ENCODE measurements at regions not wholly inside any gene's neighbourhood (a gene's known extent, or its start where the extent isn't known, plus 50 kb on each side); places are given as distances from the start of the nearest gene placed in this dataset.

GRCh38 chr14:98536256-98536655 is 735.7 kb downstream of the BCL11B start:
- no peaks in the 10 kb centered on the region for H3K36me3 ChIP-seq
- H3K4me3 ChIP-seq: no peak overlapping the region
- intact Hi-C loops (cut with DNase I; ENCODE audit: low total_unique reads): no loop called here
- H3K9me3 ChIP-seq: no peaks in the 10 kb centered on the region
- peaks cover 0 to 3% of the 10 kb centered on the region in 2 donors for H3K27me3 ChIP-seq
- TF ChIP-seq, protein P1, sequence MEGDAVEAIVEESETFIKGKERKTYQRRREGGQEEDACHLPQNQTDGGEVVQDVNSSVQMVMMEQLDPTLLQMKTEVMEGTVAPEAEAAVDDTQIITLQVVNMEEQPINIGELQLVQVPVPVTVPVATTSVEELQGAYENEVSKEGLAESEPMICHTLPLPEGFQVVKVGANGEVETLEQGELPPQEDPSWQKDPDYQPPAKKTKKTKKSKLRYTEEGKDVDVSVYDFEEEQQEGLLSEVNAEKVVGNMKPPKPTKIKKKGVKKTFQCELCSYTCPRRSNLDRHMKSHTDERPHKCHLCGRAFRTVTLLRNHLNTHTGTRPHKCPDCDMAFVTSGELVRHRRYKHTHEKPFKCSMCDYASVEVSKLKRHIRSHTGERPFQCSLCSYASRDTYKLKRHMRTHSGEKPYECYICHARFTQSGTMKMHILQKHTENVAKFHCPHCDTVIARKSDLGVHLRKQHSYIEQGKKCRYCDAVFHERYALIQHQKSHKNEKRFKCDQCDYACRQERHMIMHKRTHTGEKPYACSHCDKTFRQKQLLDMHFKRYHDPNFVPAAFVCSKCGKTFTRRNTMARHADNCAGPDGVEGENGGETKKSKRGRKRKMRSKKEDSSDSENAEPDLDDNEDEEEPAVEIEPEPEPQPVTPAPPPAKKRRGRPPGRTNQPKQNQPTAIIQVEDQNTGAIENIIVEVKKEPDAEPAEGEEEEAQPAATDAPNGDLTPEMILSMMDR (IDR thresholded peaks at IDR 0.05): no peak
- TF ChIP-seq POLR2A (IDR thresholded peaks at IDR 0.05) (no peak), POLR2AphosphoS5 (IDR thresholded peaks at IDR 0.05) (no peak)
- no peak overlapping the region for H3K27ac ChIP-seq
- H3K4me1 ChIP-seq: no peaks in the 10 kb centered on the region
- no peak for DNase-seq (ENCODE audit: low spot score in 2 of 2)

GRCh38 chr14:98542316-98542715 is 729.7 kb downstream of the BCL11B start:
- peaks cover 0 to 3% of the 10 kb centered on the region in 2 donors for H3K27me3 ChIP-seq
- no peak overlapping the region for H3K27ac ChIP-seq
- TF ChIP-seq POLR2A (IDR thresholded peaks at IDR 0.05) (no peak), POLR2AphosphoS5 (IDR thresholded peaks at IDR 0.05) (no peak)
- TF ChIP-seq, protein P1 (IDR thresholded peaks at IDR 0.05): no peak
- H3K9me3 ChIP-seq: no peaks in the 10 kb centered on the region
- no peaks in the 10 kb centered on the region for H3K4me1 ChIP-seq
- DNase-seq (ENCODE audit: low spot score in 2 of 2): no peak
- intact Hi-C loops (cut with DNase I; ENCODE audit: low total_unique reads): no loop called here
- no peaks in the 10 kb centered on the region for H3K36me3 ChIP-seq
- H3K4me3 ChIP-seq: no peak overlapping the region

GRCh38 chr14:98543074-98543473 is 728.9 kb downstream of the BCL11B start:
- Histone ChIP-seq H3K36me3 (no peaks in the 10 kb centered on the region), H3K4me1 (no peaks in the 10 kb centered on the region), H3K4me3 (no peak overlapping the region), H3K27ac (no peak overlapping the region), H3K27me3 (peaks cover 0 to 3% of the 10 kb centered on the region in 2 donors), H3K9me3 (no peaks in the 10 kb centered on the region)
- TF ChIP-seq POLR2A (IDR thresholded peaks at IDR 0.05) (no peak), POLR2AphosphoS5 (IDR thresholded peaks at IDR 0.05) (no peak)
- TF ChIP-seq, protein P1 (IDR thresholded peaks at IDR 0.05): no peak
- DNase-seq (ENCODE audit: low spot score in 2 of 2): no peak
- intact Hi-C loops (cut with DNase I; ENCODE audit: low total_unique reads): no loop called here

GRCh38 chr14:98544174-98544573 is 727.8 kb downstream of the BCL11B start:
- Histone ChIP-seq H3K9me3 (no peaks in the 10 kb centered on the region), H3K27ac (no peak overlapping the region), H3K36me3 (no peaks in the 10 kb centered on the region), H3K4me3 (no peak overlapping the region), H3K4me1 (no peaks in the 10 kb centered on the region), H3K27me3 (peaks cover 0 to 3% of the 10 kb centered on the region in 2 donors)
- DNase-seq (ENCODE audit: low spot score in 2 of 2): no peak
- intact Hi-C loops (cut with DNase I; ENCODE audit: low total_unique reads): no loop called here
- no peak for TF ChIP-seq POLR2A (IDR thresholded peaks at IDR 0.05)
- no peak for TF ChIP-seq POLR2AphosphoS5 (IDR thresholded peaks at IDR 0.05)
- TF ChIP-seq, protein P1 (IDR thresholded peaks at IDR 0.05): no peak

DNA sequence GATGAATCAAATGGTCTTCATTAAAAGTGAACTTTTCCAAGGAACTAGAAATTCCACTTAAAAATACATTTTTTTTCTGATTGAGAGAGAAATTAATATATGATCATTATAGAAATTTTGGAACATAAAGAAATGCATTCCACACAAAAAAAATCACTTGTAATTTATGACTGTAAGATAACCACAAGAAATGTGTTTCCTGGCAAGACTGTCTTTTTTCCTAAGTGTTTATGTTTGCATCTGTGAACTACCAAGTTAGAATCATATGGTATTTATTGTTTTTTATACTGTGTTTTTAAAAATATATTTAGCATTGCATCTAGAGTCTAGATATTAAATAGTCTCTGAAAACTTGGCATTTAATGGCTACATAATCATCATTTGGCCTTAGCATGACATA is 726.8 kb downstream of the BCL11B start:
- no peaks in the 10 kb centered on the region for H3K27me3 ChIP-seq
- no peak overlapping the region for H3K4me3 ChIP-seq
- no peaks in the 10 kb centered on the region for H3K36me3 ChIP-seq
- H3K4me1 ChIP-seq: no peaks in the 10 kb centered on the region
- TF ChIP-seq POLR2AphosphoS5 (IDR thresholded peaks at IDR 0.05) (no peak), POLR2A (IDR thresholded peaks at IDR 0.05) (no peak)
- TF ChIP-seq, protein P1 (IDR thresholded peaks at IDR 0.05): no peak
- H3K9me3 ChIP-seq: no peaks in the 10 kb centered on the region
- no peak overlapping the region for H3K27ac ChIP-seq
- DNase-seq (ENCODE audit: low spot score in 2 of 2): no peak
- intact Hi-C loops (cut with DNase I; ENCODE audit: low total_unique reads): no loop called here

All from breast epithelium (tissue), 4 donors.